ENCODE measurements at regions not wholly inside any gene's neighbourhood (a gene's known extent, or its start where the extent isn't known, plus 50 kb on each side); places are given as distances from the start of the nearest gene placed in this dataset.

DNA sequence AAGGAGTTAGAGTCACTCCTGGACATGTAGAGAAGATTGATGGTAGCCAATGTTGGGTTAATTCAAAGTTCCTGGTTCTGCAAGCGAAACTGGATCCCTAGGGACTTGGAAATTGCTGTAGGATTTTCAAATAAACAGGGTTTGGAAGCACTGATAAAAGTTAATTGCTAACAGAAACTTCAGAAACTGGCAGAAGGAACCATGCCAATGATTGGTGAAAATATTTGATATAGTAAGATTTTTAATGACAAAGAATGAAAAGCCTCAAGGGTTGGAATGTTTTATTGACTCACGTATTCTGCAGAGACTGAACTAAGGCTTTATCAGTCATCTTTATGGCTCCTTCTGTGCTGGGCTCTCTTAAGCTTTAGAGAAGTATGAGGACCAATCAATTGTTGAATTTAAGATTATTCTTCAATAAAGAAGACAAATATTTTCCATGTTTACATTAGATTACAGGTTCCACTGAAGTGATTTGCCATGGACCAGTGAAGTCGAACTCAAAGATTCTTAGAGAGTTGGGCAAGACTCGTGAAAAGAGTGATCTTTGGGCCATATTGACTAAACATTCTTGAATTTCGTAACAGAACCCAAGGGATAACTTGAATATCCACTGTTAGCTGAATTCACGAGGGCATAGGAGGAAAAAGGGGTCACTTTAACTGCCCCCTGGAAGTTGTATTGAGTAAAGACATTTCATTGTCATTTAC, 371.4 kb downstream of the HDGFL1 start:
- DNase-seq (ENCODE audit: low spot score): no peak

DNA sequence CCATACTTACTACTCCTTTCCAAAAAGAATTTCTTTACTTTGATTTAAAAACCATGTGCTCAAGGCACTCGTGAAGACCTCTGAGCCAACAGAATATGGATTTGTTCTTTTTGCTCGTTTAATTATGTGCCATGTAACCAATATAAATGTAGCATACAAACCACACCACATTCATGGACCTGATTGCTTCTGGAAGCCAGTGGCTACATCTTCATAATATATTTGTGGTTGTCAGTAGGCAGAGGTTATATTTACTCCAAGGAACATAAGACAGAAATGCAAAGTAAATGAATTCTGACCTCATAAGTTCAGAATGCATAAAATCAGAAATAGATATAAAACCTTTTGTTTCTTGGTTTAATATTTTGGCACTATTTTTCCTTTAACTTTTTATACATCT, 373.0 kb downstream of the HDGFL1 start:
- DNase-seq (ENCODE audit: low spot score): no peak

DNA sequence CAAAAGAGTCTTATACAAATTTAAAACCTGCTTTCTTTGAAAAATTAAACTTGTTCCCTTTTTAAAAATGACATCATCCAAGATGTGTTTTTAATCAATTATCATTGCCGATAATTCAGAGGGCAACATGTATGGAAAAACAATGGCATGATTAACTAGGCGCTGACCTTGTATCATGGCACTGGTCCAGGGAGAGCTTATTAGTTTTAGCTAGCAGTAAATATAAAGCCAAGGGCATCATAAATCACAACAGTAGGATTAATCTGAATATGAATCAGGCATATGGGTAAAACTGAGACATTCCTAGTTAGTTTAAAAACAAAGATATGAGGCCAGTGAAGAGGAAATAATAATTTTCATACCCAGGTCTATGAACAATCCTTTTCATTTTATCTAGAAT, 374.0 kb downstream of the HDGFL1 start:
- DNase-seq (ENCODE audit: low spot score): no peak

DNA sequence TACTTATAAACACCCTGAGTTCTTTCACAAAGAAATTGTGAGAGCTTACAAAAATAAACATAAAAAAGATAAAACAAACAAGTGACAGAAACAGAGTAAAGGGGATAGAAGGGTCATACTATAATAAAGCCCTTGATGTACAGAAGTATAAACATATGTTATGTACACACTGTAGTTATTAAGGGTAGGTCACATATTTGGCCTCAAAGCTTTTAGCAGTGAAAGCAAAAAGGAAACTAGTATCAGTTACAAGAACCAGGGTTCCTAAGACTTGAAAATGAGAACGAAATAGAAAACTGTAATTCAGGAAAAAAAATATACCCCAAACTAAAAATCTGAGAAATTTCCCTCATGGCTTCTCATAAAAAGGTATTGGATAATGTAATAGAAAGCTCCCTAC, 380.6 kb downstream of the HDGFL1 start:
- DNase-seq (ENCODE audit: low spot score): no peak

DNA sequence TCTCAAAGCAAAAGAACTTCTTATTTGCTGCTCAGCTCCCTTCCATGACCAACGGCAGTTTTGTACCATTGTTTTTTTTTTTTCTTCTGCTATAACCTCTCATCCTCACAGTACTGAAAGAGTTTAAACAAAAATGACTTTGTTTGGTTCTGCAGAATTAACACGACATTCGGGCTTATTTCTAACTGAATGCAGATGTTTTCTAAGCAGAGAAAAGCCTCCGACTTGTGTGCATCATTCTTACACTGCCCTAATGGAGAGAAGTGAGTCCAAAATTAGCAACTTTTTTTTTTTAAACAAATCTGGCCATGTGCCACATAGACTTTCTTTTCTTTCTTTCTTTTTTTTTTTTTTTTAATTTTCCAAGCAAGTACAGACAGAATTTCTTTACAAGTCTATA, 382.7 kb downstream of the HDGFL1 start:
- DNase-seq (ENCODE audit: low spot score): no peak

DNA sequence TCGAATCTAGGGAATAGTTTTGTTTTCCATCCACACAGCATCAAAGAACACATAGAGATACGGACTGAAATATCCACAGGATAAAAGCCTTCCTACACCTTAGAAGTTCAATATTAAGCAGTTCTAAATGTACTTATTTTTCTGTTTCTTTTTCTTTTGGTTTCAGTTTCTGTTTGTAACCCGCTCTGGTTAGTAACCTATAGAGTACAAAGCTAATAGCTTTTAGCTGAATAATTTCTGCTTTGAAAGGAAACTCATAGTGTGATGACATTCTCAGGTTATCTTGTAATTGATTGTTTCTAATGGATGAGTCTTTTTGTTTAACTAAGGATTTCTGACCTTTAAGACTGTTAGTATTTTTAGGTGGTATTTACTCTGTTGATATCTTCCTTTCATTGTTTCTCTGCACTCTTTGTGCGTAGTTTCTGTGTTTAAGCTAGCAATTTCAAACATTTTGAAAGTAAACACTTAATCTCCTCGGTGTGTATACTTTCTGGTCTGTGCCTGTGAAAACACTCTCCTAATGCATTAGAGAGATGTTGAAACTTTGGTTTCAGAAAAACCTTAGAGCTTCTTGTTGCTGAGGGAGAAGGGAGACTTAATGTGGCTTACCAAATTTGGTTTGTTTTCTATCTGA, 385.5 kb downstream of the HDGFL1 start:
- no peak for DNase-seq (ENCODE audit: low spot score)

DNA sequence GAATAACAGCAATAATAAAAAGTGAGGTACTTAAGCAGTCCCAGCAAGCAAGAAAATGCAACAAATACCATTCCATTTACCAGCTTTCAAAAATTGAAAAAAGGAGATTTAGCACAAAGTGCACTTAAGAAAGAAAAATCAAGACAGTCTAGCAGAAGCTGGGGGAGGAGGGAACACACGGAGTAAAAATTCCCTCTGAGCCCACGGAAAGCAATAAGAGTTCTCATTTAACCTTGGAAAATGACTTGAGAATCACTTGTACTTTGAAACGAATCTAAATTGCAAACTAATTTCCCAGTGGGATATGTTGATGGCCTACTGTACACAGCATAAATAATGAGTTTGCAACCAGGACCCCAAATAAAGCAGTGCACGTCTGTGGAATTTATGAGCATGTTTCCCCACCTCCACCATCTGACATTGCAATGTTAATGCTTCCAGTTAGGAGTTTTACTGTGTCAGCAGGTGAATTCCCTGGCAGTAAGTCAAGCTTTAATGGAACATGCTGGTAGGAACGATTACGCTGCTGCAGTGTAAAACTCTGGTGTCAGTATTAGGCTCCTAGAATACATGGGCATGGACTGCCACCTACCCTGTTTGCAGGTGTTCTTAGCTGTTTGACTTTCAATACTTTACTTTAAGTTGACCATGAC, 386.8 kb downstream of the HDGFL1 start:
- no peak for DNase-seq (ENCODE audit: low spot score)

DNA sequence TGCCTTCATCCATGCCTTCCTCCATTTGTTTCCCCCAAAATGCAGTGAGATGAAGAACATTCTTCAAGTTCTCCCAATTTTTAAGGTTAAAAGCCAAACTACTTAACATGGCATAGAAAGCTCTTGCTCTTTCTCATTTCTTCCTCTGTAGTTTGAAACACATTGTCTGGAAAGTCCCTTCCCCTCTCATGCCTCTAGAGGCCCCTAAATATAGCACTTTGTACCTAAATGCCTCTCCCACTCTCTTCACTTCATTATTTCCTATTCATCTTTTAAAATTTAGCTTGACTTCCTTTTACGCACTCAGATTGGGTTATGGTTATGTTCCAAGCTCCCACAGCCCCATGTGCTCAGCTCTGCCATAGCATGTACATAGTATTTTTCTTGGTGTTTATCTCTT, 389.3 kb downstream of the HDGFL1 start:
- DNase-seq (ENCODE audit: low spot score): no peak

DNA sequence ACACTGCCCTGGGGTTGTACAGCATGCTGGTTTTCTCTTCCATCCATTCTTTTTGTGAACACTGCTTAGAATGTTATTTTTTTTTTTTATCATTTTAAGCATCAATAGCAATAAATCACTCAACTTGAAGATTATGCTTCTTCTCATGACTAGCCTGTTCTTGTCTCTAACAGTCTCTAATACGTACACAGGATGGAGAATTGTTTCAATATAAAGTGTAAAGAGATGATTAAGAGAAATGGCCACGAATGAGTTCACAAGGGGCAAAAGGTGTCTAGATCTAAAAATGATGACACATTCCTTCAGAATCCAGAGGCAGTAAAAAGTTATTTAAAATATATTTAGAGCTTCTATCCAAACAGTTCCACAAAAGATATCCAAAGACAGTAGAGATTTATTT, 390.2 kb downstream of the HDGFL1 start:
- DNase-seq (ENCODE audit: low spot score): no peak

DNA sequence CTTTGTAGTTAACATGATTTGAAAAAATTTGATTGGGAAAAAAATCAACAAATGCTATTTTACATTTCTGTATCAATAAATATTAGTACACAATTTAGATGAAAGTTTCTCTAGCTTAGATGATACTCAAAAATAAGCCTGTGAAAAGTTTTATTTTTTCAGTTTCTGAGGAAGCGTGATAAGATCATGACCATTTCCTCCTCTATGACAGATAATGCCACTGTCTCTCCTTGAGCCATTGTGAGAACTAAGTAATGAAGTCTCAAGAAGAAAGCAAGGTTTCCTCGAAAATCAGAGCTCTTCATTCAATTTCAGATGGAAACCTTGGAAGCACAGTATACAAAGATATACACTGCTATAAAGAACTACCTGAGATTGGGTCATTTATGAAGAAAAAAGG, 395.0 kb downstream of the HDGFL1 start:
- no peak for DNase-seq (ENCODE audit: low spot score)

DNA sequence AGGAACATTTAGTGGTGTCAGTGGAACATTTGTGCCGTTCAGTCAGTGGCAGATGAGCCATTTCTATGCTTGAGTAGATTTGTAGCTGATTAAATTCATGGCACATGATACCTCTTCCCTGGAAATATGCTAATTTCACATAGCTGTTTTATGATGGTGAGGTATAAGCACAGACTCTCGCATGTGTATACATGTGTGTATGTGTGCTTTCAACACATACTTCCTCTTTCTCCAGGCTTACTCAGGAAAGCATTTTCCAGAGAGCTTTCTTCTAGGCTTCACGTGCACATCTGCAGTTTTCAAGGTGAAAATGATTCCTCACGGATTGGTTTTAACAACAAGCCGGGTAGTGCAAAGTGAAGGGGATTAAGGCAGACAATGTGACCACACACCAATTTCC, 396.5 kb downstream of the HDGFL1 start:
- no peak for DNase-seq (ENCODE audit: low spot score)

DNA sequence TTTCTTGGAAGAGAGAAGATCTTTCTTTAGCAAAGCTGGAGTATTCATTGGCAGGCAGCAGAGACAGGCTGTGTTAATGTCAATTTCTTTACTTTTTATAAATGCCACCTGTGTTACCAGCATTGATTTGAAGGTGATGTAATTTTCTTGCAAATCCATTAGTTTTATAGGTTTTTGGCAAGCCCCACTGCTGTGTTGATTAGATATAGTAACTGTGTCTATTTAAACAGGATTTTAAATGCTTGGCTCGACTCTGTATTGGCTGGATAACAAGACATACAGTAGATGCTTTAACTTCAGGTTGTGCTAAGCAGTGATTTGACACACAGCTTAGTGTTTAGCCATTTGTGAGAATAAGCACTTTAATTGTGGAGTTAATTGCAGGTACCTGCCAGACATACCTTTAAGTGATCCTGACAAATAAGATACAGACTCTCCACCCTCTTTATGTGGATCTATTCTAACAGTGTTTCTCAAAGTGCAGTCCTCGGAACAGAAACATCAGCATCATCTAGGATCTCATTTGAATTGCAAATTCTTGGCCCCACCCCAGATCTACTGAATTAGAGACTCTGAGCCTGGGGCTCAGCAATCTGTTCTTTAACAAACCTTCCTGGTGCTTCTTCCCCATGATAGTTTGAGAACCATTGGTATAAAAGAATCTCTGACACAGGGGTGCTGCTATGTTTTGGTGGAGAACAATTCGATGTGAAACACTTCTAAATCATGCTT, 397.5 kb downstream of the HDGFL1 start:
- no peak for DNase-seq (ENCODE audit: low spot score)

DNA sequence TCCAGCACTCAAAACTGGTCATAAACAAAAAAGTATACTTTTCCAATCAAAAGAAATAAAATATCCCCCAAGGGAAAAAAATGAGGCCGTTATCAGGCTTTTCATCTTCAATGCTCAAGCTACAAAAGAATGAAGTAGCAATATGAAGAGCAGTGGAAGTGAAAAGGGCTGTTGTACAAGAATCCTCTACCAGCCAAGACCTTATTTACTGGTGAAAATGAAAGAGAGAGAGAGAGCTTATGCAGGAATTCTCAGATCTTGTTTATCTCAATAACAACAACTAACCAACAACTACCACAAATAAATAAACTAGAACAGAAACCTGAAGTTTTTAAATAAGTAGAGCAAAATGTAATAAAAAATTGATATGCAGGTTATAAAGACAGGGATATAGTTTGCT, 400.6 kb downstream of the HDGFL1 start:
- no peak for DNase-seq (ENCODE audit: low spot score)

DNA sequence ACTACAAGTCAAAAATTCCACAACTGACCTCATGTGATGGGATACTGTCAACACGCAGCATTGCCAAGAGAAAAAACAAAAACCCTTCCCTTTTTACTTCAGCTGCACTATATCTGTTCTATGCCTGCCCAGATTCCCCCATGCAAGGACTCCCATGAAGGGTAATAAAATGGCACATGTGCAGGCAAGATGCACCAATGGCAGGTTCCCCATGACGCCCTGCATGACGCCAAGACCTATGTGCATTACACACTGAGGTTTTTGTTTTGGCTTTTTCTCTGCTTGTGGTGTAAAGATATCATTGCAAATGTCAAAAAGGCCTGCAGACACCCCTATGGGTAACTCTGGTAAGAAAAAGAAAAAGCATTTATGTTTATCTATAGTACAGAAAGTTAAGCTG, 403.4 kb downstream of the HDGFL1 start:
- no peak for DNase-seq (ENCODE audit: low spot score)

DNA sequence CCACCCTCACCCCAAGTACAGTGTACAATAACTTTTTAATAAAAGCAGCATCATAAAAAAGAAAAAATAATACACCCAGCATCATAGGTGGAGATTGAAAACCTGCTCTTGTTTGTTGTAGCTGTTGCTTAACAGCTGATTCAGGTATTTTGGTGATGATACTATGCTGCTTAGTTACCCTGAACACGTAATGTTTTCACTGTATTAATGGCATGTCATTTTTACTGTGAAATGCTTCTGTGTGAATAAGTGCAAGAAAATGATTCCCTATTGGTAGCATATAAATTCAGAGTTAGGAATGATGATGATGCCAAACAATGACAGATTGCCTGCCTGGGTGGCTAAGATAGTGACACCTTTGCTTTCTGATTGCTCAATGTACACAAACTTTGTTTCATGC, 405.7 kb downstream of the HDGFL1 start:
- no peak for DNase-seq (ENCODE audit: low spot score)

DNA sequence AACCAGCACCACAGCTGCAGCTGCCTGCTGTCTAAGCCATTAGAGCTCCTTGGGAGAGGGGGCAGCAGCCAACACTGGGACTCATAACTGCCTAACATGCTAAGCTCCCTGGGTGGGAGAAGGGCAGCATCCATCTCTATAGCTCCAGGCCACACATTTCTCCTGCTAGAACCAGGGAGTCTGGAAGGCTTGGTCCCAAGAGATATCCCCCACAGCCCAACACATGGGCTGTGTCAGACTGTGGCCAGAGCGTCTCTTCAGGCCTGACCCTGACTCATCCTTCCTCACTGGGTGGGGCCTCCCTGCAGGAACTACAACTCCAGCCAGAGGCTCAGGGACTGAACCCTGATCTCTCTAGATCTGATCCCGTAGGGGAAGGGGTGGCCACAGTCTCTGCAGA, 411.1 kb downstream of the HDGFL1 start:
- no peak for DNase-seq (ENCODE audit: low spot score)

DNA sequence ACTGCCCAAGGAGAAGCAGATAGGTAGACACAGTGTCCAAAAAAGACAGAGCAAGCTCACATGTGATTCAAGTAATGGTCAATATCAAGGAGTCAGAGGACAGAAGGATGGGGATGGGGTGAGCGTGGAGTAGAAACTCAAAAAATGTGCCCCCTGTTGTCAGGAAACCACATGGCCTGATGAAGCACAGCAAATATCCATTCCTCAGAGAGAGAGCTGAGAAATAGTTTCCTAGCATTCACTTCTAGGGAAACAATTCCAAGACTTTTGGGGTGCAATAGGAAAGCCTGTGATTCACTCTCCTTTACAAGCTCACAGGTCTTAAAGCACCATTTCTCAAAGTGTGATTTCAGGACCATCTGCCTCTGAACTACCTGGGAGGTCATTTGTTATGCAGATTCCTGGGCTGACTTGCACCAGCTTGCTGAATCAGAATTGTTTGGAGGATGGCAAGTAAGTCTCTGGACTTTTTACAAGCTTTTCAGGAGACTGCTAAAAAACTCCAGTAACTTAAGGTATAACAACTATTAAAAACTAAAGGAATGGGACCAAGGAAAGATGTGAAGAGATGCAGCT, 432.8 kb downstream of the HDGFL1 start:
- DNase-seq (ENCODE audit: low spot score): no peak

DNA sequence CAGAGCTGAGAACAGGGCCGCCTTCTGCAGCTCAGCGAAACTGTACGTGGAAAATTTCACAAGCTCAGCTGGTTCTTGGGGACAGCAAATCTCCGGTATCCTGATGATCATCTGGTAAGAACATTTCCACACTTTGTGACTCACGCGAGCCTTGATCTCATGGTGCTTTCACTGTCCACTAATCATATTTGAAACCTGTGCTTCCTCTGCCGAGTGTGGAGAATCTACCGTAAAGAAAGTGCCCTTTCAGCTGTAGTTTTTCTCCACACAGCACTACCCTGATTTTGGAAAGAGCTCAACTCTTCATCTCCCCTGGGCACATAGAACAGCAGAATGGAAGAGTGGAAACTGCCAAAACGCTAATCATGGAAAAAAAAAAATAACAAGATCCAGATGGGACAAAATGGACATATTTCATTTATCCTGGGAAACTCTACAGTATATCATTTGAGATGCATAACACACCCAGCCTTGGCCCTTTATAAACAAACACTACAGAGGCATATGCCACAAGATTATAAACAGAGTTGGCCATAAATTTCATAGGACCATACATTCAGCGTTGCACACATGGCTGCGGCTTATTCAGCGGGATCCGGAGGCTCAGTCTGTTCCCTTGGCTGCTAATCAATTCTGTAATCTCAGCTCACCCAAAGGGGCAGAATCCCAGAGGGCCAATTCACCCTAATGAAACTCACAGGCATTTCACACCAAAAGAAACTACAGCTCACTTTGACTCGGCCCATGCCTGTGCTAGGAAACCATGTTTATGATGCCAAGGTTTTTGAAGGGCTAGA, 434.5 kb downstream of the HDGFL1 start:
- DNase-seq (ENCODE audit: low spot score): peak; percentile 76

DNA sequence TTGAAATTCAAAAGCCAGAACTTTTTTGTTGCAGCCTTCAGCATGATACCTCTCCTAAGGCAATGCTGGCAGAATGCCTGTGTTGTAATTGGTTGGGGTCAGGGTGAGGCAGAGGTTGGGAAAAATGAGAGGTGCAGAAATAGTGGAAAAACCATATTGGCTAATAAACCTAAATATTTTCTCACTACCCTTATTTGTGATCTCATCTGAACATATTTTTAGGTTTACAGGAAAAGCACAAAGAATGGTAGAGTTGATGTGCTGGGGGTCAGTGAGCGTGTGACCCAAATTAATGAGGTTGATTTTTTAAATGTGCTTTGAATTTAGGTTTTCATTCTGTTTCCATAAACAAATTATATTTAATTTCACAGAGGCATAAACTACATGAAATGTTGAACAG, 437.3 kb downstream of the HDGFL1 start:
- DNase-seq (ENCODE audit: low spot score): no peak

DNA sequence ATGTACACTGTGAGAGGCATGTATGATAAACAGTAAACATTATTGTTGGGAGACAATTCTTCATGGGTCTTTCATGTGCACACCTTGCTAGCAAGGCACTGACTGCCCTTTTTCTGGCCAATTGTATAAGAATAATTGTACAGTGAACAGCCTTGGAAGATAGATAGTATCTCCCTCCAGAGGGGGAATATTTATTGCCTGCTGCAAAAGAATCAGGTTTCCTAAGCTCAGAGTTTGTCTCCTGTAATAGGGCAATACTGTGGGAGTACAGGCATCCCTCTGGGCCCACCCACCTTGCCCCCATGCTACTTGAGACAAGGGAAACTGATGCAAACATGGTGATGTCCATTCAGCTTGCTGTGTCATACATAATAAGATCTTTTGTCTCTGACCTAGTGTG, 442.2 kb downstream of the HDGFL1 start:
- peak; percentile 33 for DNase-seq (ENCODE audit: low spot score)

DNA sequence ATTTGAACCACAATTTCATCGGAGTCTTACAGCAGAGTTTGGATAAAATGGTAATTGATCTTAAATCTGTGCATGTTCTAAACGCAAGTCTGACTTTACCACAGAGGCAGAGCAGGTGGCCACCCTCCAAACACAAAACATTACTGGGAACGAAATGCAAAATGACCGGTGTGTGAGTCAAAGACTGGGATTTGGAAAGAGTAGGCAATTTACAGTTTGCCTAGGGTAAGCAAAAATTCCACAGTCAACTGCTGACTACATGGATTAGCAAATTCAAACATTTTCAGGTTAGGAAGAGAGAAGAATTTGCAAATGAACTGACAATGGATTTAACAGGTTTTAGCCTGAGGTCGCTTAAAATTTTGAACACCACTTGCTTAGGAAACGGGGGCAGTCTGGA, 444.4 kb downstream of the HDGFL1 start:
- no peak for DNase-seq (ENCODE audit: low spot score)

DNA sequence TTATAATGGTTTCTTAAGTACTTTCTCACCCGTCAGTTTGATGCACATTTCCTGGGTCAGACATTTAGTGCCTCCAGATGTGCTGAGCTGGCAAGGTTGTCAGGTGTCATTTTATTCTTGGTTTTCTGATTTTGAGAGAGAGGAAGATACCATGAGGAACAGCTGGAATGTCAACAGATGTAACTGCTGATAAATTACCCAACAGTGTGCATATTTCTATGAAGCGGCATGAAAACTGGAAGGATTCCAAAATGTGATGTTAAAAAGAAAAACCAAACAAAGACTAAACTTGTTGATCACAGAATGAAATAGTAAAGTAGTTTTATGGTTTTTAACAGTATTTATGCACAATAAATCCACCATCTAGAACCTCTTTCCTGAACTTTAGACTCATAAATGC, 447.3 kb downstream of the HDGFL1 start:
- no peak for DNase-seq (ENCODE audit: low spot score)

Data from D341Med (cell line).